HUES64 (cell line): ENCODE measurements at regions not wholly inside any gene's neighbourhood (a gene's known extent, or its start where the extent isn't known, plus 50 kb on each side); places are given as distances from the start of the nearest gene placed in this dataset.
"Not testable (repeated sequence)": the region's sequence is repeated elsewhere in the genome, so short reads cannot be mapped to it uniquely, and the experiment has no call there.

Source experiments
- H3K27ac ChIP-seq: 2 replicates; pipeline ENCODE4 v1.7.0; 2013; ENCODE audit warnings: low read depth, low read length, inconsistent platforms
- H3K27me3 ChIP-seq: 2 replicates; pipeline ENCODE4 v1.6.1; 2013; ENCODE audit warnings: mild to moderate bottlenecking, low read length; ENCODE audit not compliant: insufficient read depth
- H3K36me3 ChIP-seq: 2 replicates; pipeline ENCODE4 v1.6.1; 2013; ENCODE audit warnings: mild to moderate bottlenecking, low read length; ENCODE audit not compliant: insufficient read depth
- H3K4me1 ChIP-seq: 2 replicates; pipeline ENCODE4 v1.6.1; 2013; ENCODE audit warnings: mild to moderate bottlenecking, low read length, moderate library complexity; ENCODE audit not compliant: insufficient read depth
- H3K4me3 ChIP-seq: 2 replicates; pipeline ENCODE4 v1.5.1; 2013; ENCODE audit warnings: mild to moderate bottlenecking, low read length, moderate library complexity
- H3K9ac ChIP-seq: 2 replicates; pipeline ENCODE4 v1.6.1; 2013; ENCODE audit warnings: mild to moderate bottlenecking, low read depth, low read length
- H3K9me3 ChIP-seq: 2 replicates; pipeline ENCODE4 v1.6.1; 2013; ENCODE audit warnings: low read depth, low read length; ENCODE audit not compliant: insufficient read depth
- WGBS: fragments of 150-250, 120-280 bp; methylation state at CpG from one replicate; pipeline ENCODE4 v1.1.7; 2013; ENCODE audit warnings: missing lambda C conversion rate; 5-methylcytosine and 5-hydroxymethylcytosine counted together

GRCh38 chr1:192905049-192905448 is 96.2 kb downstream of the RGS2 start:
- H3K27me3 ChIP-seq, result no peaks in the 10 kb centered on the region
- no peaks in the 10 kb centered on the region for H3K36me3 ChIP-seq
- H3K27ac ChIP-seq, result no peak overlapping the region
- H3K9me3 ChIP-seq, result no peaks in the 10 kb centered on the region
- H3K9ac ChIP-seq, result no peak overlapping the region
- H3K4me1 ChIP-seq, result no peaks in the 10 kb centered on the region
- H3K4me3 ChIP-seq, result no peak overlapping the region

- Histone ChIP-seq H3K27ac (no peak overlapping the region), H3K27me3 (no peaks in the 10 kb centered on the region)
- WGBS, result 95% methylated on average over 2 of the region's 3 CpGs
Measured at GRCh38 chr1:192906334-192906733, 97.5 kb downstream of the RGS2 start.

GRCh38 chr1:192907545-192908243 is 98.9 kb downstream of the RGS2 start:
- no peaks in the 10 kb centered on the region for H3K4me1 ChIP-seq
- WGBS, result 84% methylated on average over 2 of the region's 2 CpGs

More at GRCh38 chr1:192906334-192906733, 97.5 kb downstream of the RGS2 start:
- Histone ChIP-seq H3K4me1 (no peaks in the 10 kb centered on the region), H3K9ac (no peak overlapping the region), H3K4me3 (no peak overlapping the region), H3K36me3 (no peaks in the 10 kb centered on the region), H3K9me3 (no peaks in the 10 kb centered on the region)

GRCh38 chr1:192911896-192912656 is 103.2 kb downstream of the RGS2 start:
- not testable (repeated sequence) for H3K36me3 ChIP-seq, H3K4me1 ChIP-seq, H3K9me3 ChIP-seq, H3K27ac ChIP-seq, H3K4me3 ChIP-seq, H3K27me3 ChIP-seq, H3K9ac ChIP-seq
- 86% methylated on average over 18 of the region's 18 CpGs for WGBS

More at GRCh38 chr1:192907545-192908243, 98.9 kb downstream of the RGS2 start:
- H3K27me3 ChIP-seq, result no peaks in the 10 kb centered on the region
- H3K9ac ChIP-seq, result no peak overlapping the region
- no peak overlapping the region for H3K4me3 ChIP-seq
- no peaks in the 10 kb centered on the region for H3K9me3 ChIP-seq
- H3K36me3 ChIP-seq, result no peaks in the 10 kb centered on the region
- no peak overlapping the region for H3K27ac ChIP-seq

GRCh38 chr1:192913683-192914082 is 104.8 kb downstream of the RGS2 start:
- Histone ChIP-seq H3K4me1 (peaks cover 6% of the 10 kb centered on the region; the same call in 1 of the 2 replicates), H3K27ac (peak overlapping the region; percentile 7; the same call in 1 of the 2 replicates), H3K9me3 (no peaks in the 10 kb centered on the region), H3K36me3 (no peaks in the 10 kb centered on the region), H3K4me3 (no peak overlapping the region), H3K27me3 (no peaks in the 10 kb centered on the region), H3K9ac (no peak overlapping the region)
- WGBS, result 49% methylated on average over 3 of the region's 3 CpGs

GRCh38 chr1:192914092-192914491 is 105.3 kb downstream of the RGS2 start:
- H3K9ac ChIP-seq, result no peak overlapping the region
- 100% methylated on average over 1 of the region's 1 CpG for WGBS

GRCh38 chr1:192914696-192915095 is 105.9 kb downstream of the RGS2 start:
- Histone ChIP-seq H3K27ac (no peak overlapping the region), H3K4me1 (peaks cover 6% of the 10 kb centered on the region; the same call in 1 of the 2 replicates), H3K27me3 (no peaks in the 10 kb centered on the region), H3K9ac (no peak overlapping the region), H3K4me3 (no peak overlapping the region), H3K36me3 (no peaks in the 10 kb centered on the region), H3K9me3 (no peaks in the 10 kb centered on the region)
- WGBS, result 95% methylated on average over 2 of the region's 2 CpGs

More at GRCh38 chr1:192914092-192914491, 105.3 kb downstream of the RGS2 start:
- Histone ChIP-seq H3K4me1 (peaks cover 6% of the 10 kb centered on the region; the same call in 1 of the 2 replicates), H3K9me3 (no peaks in the 10 kb centered on the region), H3K27ac (peak overlapping the region; percentile 7; the same call in 1 of the 2 replicates), H3K4me3 (no peak overlapping the region), H3K36me3 (no peaks in the 10 kb centered on the region), H3K27me3 (no peaks in the 10 kb centered on the region)

GRCh38 chr1:192916021-192916420 is 107.2 kb downstream of the RGS2 start:
- H3K9ac ChIP-seq, result no peak overlapping the region
- no peak overlapping the region for H3K4me3 ChIP-seq
- H3K9me3 ChIP-seq, result no peaks in the 10 kb centered on the region
- H3K27me3 ChIP-seq, result no peaks in the 10 kb centered on the region
- H3K27ac ChIP-seq, result no peak overlapping the region
- 100% methylated on average over 1 of the region's 1 CpG for WGBS
- no peaks in the 10 kb centered on the region for H3K36me3 ChIP-seq
- peaks cover 6% of the 10 kb centered on the region; the same call in 1 of the 2 replicates for H3K4me1 ChIP-seq

GRCh38 chr1:192918259-192918658 is 109.4 kb downstream of the RGS2 start:
- H3K27me3 ChIP-seq, result no peaks in the 10 kb centered on the region
- peaks cover 6% of the 10 kb centered on the region; the same call in 1 of the 2 replicates for H3K4me1 ChIP-seq
- H3K36me3 ChIP-seq, result no peaks in the 10 kb centered on the region
- H3K9me3 ChIP-seq, result no peaks in the 10 kb centered on the region
- no peak overlapping the region for H3K27ac ChIP-seq
- WGBS, result 85% methylated on average over 1 of the region's 1 CpG
- no peak overlapping the region for H3K9ac ChIP-seq
- no peak overlapping the region for H3K4me3 ChIP-seq

- Histone ChIP-seq H3K27me3 (no peaks in the 10 kb centered on the region), H3K9me3 (no peaks in the 10 kb centered on the region), H3K36me3 (no peaks in the 10 kb centered on the region), H3K27ac (no peak overlapping the region), H3K9ac (no peak overlapping the region), H3K4me3 (no peak overlapping the region), H3K4me1 (no peaks in the 10 kb centered on the region)
- WGBS, result 100% methylated on average over 3 of the region's 3 CpGs
Measured at GRCh38 chr1:192920412-192920811, 111.6 kb downstream of the RGS2 start.

GRCh38 chr1:192925609-192926008 is 116.8 kb downstream of the RGS2 start:
- no peak overlapping the region for H3K9ac ChIP-seq
- no peaks in the 10 kb centered on the region for H3K27me3 ChIP-seq
- H3K9me3 ChIP-seq, result no peaks in the 10 kb centered on the region
- H3K4me1 ChIP-seq, result peaks cover 3% of the 10 kb centered on the region
- no peak overlapping the region for H3K27ac ChIP-seq
- 96% methylated on average over 3 of the region's 4 CpGs for WGBS
- no peak overlapping the region for H3K4me3 ChIP-seq
- no peaks in the 10 kb centered on the region for H3K36me3 ChIP-seq
